ENCODE measurements at regions not wholly inside any gene's neighbourhood (a gene's known extent, or its start where the extent isn't known, plus 50 kb on each side); places are given as distances from the start of the nearest gene placed in this dataset.
"Not testable (repeated sequence)": the region's sequence is repeated elsewhere in the genome, so short reads cannot be mapped to it uniquely, and the experiment has no call there.

GRCh38 chr1:45265244-45265643, 58.8 kb upstream of the ZSWIM5 start:
- no peak overlapping the region for H3K9ac ChIP-seq (ENCODE audit: low read length in 3 of 3)
- no peaks in the 10 kb centered on the region for H3K36me3 ChIP-seq (ENCODE audit: control insufficient read depth in 2 of 3, insufficient read depth in 3 of 3, low read length in 3 of 3)
- no peaks in the 10 kb centered on the region for H3K27me3 ChIP-seq (ENCODE audit: control insufficient read depth, insufficient read depth, low read length)
- H3K9me3 ChIP-seq (ENCODE audit: control insufficient read depth in 2 of 3, insufficient read depth in 1 of 3, low read length in 3 of 3), result no peaks in the 10 kb centered on the region
- no peak overlapping the region for H3K4me3 ChIP-seq (ENCODE audit: low read length in 3 of 3)
- DNase-seq (no peak), FAIRE-seq (no peak)
- TF ChIP-seq CTCF (IDR thresholded peaks at IDR 0.05; ENCODE audit: borderline replicate concordance, extremely low read depth, insufficient read depth), result no peak
- no peak overlapping the region for H3K27ac ChIP-seq (ENCODE audit: low read depth in 2 of 2, low read length in 2 of 2)
- intact Hi-C loops (cut with DNase I), result no loop called here
- H3K4me1 ChIP-seq (ENCODE audit: control insufficient read depth in 2 of 3, insufficient read depth in 2 of 3, low read depth in 1 of 3, low read length in 3 of 3), result no peaks in the 10 kb centered on the region

DNA sequence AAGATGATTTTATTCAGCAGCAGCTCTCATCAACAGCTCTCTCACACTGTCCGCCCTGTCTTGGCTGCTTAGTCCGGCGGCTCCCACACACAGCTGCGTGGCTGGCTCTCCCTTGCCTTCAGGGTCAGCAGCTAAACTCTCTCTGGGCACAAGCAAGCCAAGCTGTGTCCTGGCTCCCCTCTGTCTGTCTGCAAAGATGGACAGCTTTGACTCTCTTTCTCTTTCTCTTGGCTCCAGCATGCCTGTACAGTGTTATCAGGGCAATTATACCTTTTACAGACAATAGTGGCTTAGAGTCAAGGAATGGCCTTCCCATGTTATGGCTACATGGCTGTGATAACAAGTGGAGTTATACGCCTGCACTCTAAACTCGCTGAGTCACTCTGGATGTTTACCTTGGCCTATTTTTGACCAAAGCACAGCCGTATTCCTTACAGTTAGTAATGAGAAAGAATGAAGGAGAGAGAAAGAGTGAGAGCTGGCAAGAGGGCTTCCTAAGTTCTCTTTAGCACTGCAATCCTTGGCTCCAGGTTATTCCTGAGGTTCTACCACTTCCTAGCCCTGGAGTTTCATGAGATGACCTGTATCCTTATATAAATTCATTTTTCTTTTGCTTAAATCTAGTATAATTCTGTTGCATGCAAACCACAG, 59.9 kb upstream of the ZSWIM5 start:
- Histone ChIP-seq H3K27me3 (ENCODE audit: control insufficient read depth, insufficient read depth, low read length) (no peaks in the 10 kb centered on the region), H3K9me3 (ENCODE audit: control insufficient read depth in 2 of 3, insufficient read depth in 1 of 3, low read length in 3 of 3) (no peaks in the 10 kb centered on the region), H3K27ac (ENCODE audit: low read depth in 2 of 2, low read length in 2 of 2) (peak overlapping the region in 1 of 2 donors; percentile 1), H3K4me1 (ENCODE audit: control insufficient read depth in 2 of 3, insufficient read depth in 2 of 3, low read depth in 1 of 3, low read length in 3 of 3) (no peaks in the 10 kb centered on the region), H3K4me3 (ENCODE audit: low read length in 3 of 3) (no peak overlapping the region), H3K9ac (ENCODE audit: low read length in 3 of 3) (no peak overlapping the region), H3K36me3 (ENCODE audit: control insufficient read depth in 2 of 3, insufficient read depth in 3 of 3, low read length in 3 of 3) (no peaks in the 10 kb centered on the region)
- TF ChIP-seq CTCF (IDR thresholded peaks at IDR 0.05; ENCODE audit: borderline replicate concordance, extremely low read depth, insufficient read depth), result no peak
- intact Hi-C loops (cut with DNase I), result no loop called here
- FAIRE-seq (no peak), DNase-seq (peak in 4 of 5 donors; percentile 71 to 88 (median 82))

DNA sequence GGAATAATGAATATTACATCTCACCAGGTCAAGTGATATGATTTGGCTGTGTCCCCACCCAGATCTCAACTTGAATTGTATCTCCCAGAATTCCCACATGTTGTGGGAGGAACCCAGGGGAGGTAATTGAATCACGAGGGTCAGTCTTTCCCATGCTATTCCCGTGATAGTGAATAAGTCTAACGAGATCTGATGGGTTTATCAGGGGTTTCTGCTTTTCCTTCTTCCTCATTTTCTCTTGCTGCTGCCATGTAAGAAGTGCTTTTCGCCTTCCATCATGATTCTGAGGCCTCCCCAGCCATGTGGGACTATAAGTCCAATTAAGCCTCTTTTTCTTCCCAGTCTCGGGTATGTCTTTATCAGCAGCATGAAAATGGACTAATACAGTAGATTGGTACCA, 58.4 kb upstream of the HPDL start:
- H3K9me3 ChIP-seq (ENCODE audit: control insufficient read depth in 2 of 3, insufficient read depth in 1 of 3, low read length in 3 of 3); H3K27ac ChIP-seq (ENCODE audit: low read depth in 2 of 2, low read length in 2 of 2); DNase-seq; H3K36me3 ChIP-seq (ENCODE audit: control insufficient read depth in 2 of 3, insufficient read depth in 3 of 3, low read length in 3 of 3); H3K4me1 ChIP-seq (ENCODE audit: control insufficient read depth in 2 of 3, insufficient read depth in 2 of 3, low read depth in 1 of 3, low read length in 3 of 3); FAIRE-seq; H3K27me3 ChIP-seq (ENCODE audit: control insufficient read depth, insufficient read depth, low read length); H3K9ac ChIP-seq (ENCODE audit: low read length in 3 of 3); intact Hi-C loops (cut with DNase I); H3K4me3 ChIP-seq (ENCODE audit: low read length in 3 of 3): not testable (repeated sequence)

GRCh38 chr1:45272267-45272666, 54.4 kb upstream of the HPDL start:
- H3K9me3 ChIP-seq (ENCODE audit: control insufficient read depth in 2 of 3, insufficient read depth in 1 of 3, low read length in 3 of 3); H3K27me3 ChIP-seq (ENCODE audit: control insufficient read depth, insufficient read depth, low read length); intact Hi-C loops (cut with DNase I); H3K36me3 ChIP-seq (ENCODE audit: control insufficient read depth in 2 of 3, insufficient read depth in 3 of 3, low read length in 3 of 3); H3K27ac ChIP-seq (ENCODE audit: low read depth in 2 of 2, low read length in 2 of 2); H3K9ac ChIP-seq (ENCODE audit: low read length in 3 of 3); H3K4me3 ChIP-seq (ENCODE audit: low read length in 3 of 3); H3K4me1 ChIP-seq (ENCODE audit: control insufficient read depth in 2 of 3, insufficient read depth in 2 of 3, low read depth in 1 of 3, low read length in 3 of 3); FAIRE-seq; DNase-seq: not testable (repeated sequence)
